BE2C (cell line): ENCODE measurements at regions not wholly inside any gene's neighbourhood (a gene's known extent, or its start where the extent isn't known, plus 50 kb on each side); places are given as distances from the start of the nearest gene placed in this dataset.
"Not testable (repeated sequence)": the region's sequence is repeated elsewhere in the genome, so short reads cannot be mapped to it uniquely, and the experiment has no call there.

Experiments
- DNase-seq: peaks from one replicate; pipeline ENCODE4 v3.0.0-alpha.2; 2020
- H3K27me3 ChIP-seq: fragments of 250-450 bp; sonication (Bioruptor Pico); 2 replicates; pipeline ENCODE4 v1.5.1; 2020; ENCODE audit warnings: mild to moderate bottlenecking
- H3K36me3 ChIP-seq: fragments of 250-450 bp; sonication (Bioruptor Pico); 2 replicates; pipeline ENCODE4 v1.5.1; 2020; ENCODE audit warnings: mild to moderate bottlenecking
- H3K4me1 ChIP-seq: fragments of 250-450 bp; sonication (Bioruptor Pico); 2 replicates; pipeline ENCODE4 v1.5.1; 2020
- H3K4me3 ChIP-seq: 2 replicates; pipeline ENCODE4 v1.5.1; 2011; ENCODE audit warnings: low read depth, low read length
- H3K9me3 ChIP-seq: fragments of 250-450 bp; sonication (Bioruptor Pico); 2 replicates; pipeline ENCODE4 v1.5.1; 2020
- CTCF ChIP-seq: IDR thresholded peaks from 2 replicates; pipeline ENCODE4 v1.5.1; 2012; ENCODE audit warnings: mild to moderate bottlenecking, low read depth, low read length

GRCh38 chr9:129445794-129446306 lies 175.1 kb downstream of the C9orf50 start:
- no peak overlapping the region for H3K4me3 ChIP-seq
- no peaks in the 10 kb centered on the region for H3K27me3 ChIP-seq
- H3K9me3 ChIP-seq: no peaks in the 10 kb centered on the region
- DNase-seq: no peak
- no peaks in the 10 kb centered on the region for H3K36me3 ChIP-seq
- no peak for TF ChIP-seq CTCF
- H3K4me1 ChIP-seq: peaks cover 3% of the 10 kb centered on the region; the same call in 1 of the 2 replicates

- H3K9me3 ChIP-seq, H3K36me3 ChIP-seq, H3K4me1 ChIP-seq, DNase-seq, H3K27me3 ChIP-seq, H3K4me3 ChIP-seq: not testable (repeated sequence)
Observed at GRCh38 chr9:129443515-129444164, 177.3 kb downstream of the C9orf50 start.

GRCh38 chr9:129442803-129443511 lies 177.9 kb downstream of the C9orf50 start:
- Histone ChIP-seq H3K9me3 (no peaks in the 10 kb centered on the region), H3K36me3 (no peaks in the 10 kb centered on the region), H3K27me3 (no peaks in the 10 kb centered on the region), H3K4me1 (peaks cover 6% of the 10 kb centered on the region), H3K4me3 (peak overlapping the region; percentile 10; the same call in 1 of the 2 replicates)
- TF ChIP-seq CTCF: no peak
- DNase-seq: no peak

GRCh38 chr9:129441852-129442251 lies 179.0 kb downstream of the C9orf50 start:
- Histone ChIP-seq H3K27me3 (no peaks in the 10 kb centered on the region), H3K36me3 (no peaks in the 10 kb centered on the region), H3K4me1 (peaks cover 10% of the 10 kb centered on the region), H3K4me3 (no peak overlapping the region), H3K9me3 (no peaks in the 10 kb centered on the region)
- TF ChIP-seq CTCF: no peak
- no peak for DNase-seq

GRCh38 chr9:129440435-129441186 lies 180.3 kb downstream of the C9orf50 start:
- Histone ChIP-seq H3K36me3 (no peaks in the 10 kb centered on the region), H3K4me1 (peaks cover 10% of the 10 kb centered on the region), H3K4me3 (no peak overlapping the region), H3K9me3 (no peaks in the 10 kb centered on the region), H3K27me3 (no peaks in the 10 kb centered on the region)
- no peak for TF ChIP-seq CTCF
- DNase-seq: no peak

- DNase-seq: no peak
- no peaks in the 10 kb centered on the region for H3K9me3 ChIP-seq
- H3K27me3 ChIP-seq: no peaks in the 10 kb centered on the region
- no peaks in the 10 kb centered on the region for H3K36me3 ChIP-seq
- TF ChIP-seq CTCF: no peak
- no peak overlapping the region for H3K4me3 ChIP-seq
- H3K4me1 ChIP-seq: peaks cover 10% of the 10 kb centered on the region
Observed at GRCh38 chr9:129439242-129439641, 181.7 kb downstream of the C9orf50 start.
